Colonic mucosa (tissue), 4 donors: ENCODE measurements at regions not wholly inside any gene's neighbourhood (a gene's known extent, or its start where the extent isn't known, plus 50 kb on each side); places are given as distances from the start of the nearest gene placed in this dataset.

Source experiments
- DNase-seq: peaks from one replicate; pipeline ENCODE4 v3.0.0-alpha.2; 2020
- H3K27ac ChIP-seq: fragments of 200-600 bp; one replicate; pipeline ENCODE4 v1.8.0; 2021
- H3K27me3 ChIP-seq: fragments of 200-600 bp; one replicate; pipeline ENCODE4 v1.8.0; 2021
- H3K36me3 ChIP-seq: fragments of 200-600 bp; one replicate; pipeline ENCODE4 v1.8.0; 2021
- H3K4me1 ChIP-seq: fragments of 200-600 bp; one replicate; pipeline ENCODE4 v1.8.0; 2021; ENCODE audit warnings: mild to moderate bottlenecking
- H3K4me3 ChIP-seq: fragments of 200-600 bp; one replicate; pipeline ENCODE4 v1.8.0; 2021
- H3K9ac ChIP-seq, 2 donors: one replicate each; pipeline ENCODE4 v1.7.0; 2013; ENCODE audit warnings: control low read depth in 2 of 2, low read depth in 2 of 2, low read length in 2 of 2
- H3K9me3 ChIP-seq: fragments of 200-600 bp; one replicate; pipeline ENCODE4 v1.8.0; 2021
- CTCF ChIP-seq: fragments of 200-600 bp; IDR thresholded peaks from one replicate; pipeline ENCODE4 v1.8.0; 2022; ENCODE audit warnings: antibody characterized with exemption, mild to moderate bottlenecking
- intact Hi-C: fragments of 100-400 bp; cut with DNase I; formaldehyde crosslinking; loops from one replicate; pipeline ENCODE4 v1.14.1; 2022
- donor health status: healthy.
- donor health status: DM: no; HTN: no; CAD: no.
- donor health status: DM: no; HTN: no; CAD: no.

- H3K4me3 ChIP-seq: no peak overlapping the region
- no peaks in the 10 kb centered on the region for H3K36me3 ChIP-seq
- H3K4me1 ChIP-seq: no peaks in the 10 kb centered on the region
- no peaks in the 10 kb centered on the region for H3K9me3 ChIP-seq
- H3K27ac ChIP-seq: no peak overlapping the region
- intact Hi-C loops: no loop called here
- no peak overlapping the region for H3K9ac ChIP-seq
- DNase-seq: no peak
- no peaks in the 10 kb centered on the region for H3K27me3 ChIP-seq
- no peak for TF ChIP-seq CTCF
Measured at GRCh38 chr20:52420805-52421204, 229.2 kb upstream of the ZFP64 start.

GRCh38 chr20:52419205-52419604, 227.6 kb upstream of the ZFP64 start:
- H3K4me1 ChIP-seq: no peaks in the 10 kb centered on the region
- intact Hi-C loops: no loop called here

GRCh38 chr20:52416953-52417352, 225.4 kb upstream of the ZFP64 start:
- Histone ChIP-seq H3K27ac (no peak overlapping the region), H3K4me1 (no peaks in the 10 kb centered on the region), H3K9ac (no peak overlapping the region), H3K9me3 (no peaks in the 10 kb centered on the region), H3K27me3 (no peaks in the 10 kb centered on the region), H3K4me3 (no peak overlapping the region), H3K36me3 (no peaks in the 10 kb centered on the region)
- DNase-seq: no peak
- TF ChIP-seq CTCF: no peak
- intact Hi-C loops: no loop called here

More at GRCh38 chr20:52419205-52419604, 227.6 kb upstream of the ZFP64 start:
- H3K4me3 ChIP-seq: no peak overlapping the region
- H3K9me3 ChIP-seq: no peaks in the 10 kb centered on the region
- DNase-seq: no peak
- no peak overlapping the region for H3K9ac ChIP-seq
- no peaks in the 10 kb centered on the region for H3K36me3 ChIP-seq
- TF ChIP-seq CTCF: no peak
- no peaks in the 10 kb centered on the region for H3K27me3 ChIP-seq
- no peak overlapping the region for H3K27ac ChIP-seq

- H3K4me1 ChIP-seq: no peaks in the 10 kb centered on the region
- no peak overlapping the region for H3K9ac ChIP-seq
- DNase-seq: no peak
- intact Hi-C loops: no loop called here
- H3K9me3 ChIP-seq: no peaks in the 10 kb centered on the region
- no peak overlapping the region for H3K27ac ChIP-seq
- H3K4me3 ChIP-seq: no peak overlapping the region
- no peaks in the 10 kb centered on the region for H3K36me3 ChIP-seq
- H3K27me3 ChIP-seq: no peaks in the 10 kb centered on the region
- no peak for TF ChIP-seq CTCF
Measured at GRCh38 chr20:52411611-52412010, 220.0 kb upstream of the ZFP64 start.

- DNase-seq: no peak
- no peak for TF ChIP-seq CTCF
- Histone ChIP-seq H3K9ac (no peak overlapping the region), H3K9me3 (no peaks in the 10 kb centered on the region), H3K36me3 (no peaks in the 10 kb centered on the region), H3K27me3 (no peaks in the 10 kb centered on the region), H3K27ac (no peak overlapping the region), H3K4me3 (no peak overlapping the region), H3K4me1 (no peaks in the 10 kb centered on the region)
- intact Hi-C loops: no loop called here
Measured at GRCh38 chr20:52410731-52411234, 219.2 kb upstream of the ZFP64 start.

- no peak for TF ChIP-seq CTCF
- H3K36me3 ChIP-seq: no peaks in the 10 kb centered on the region
- H3K9me3 ChIP-seq: no peaks in the 10 kb centered on the region
- no peak overlapping the region for H3K4me3 ChIP-seq
- H3K9ac ChIP-seq: no peak overlapping the region
- no peaks in the 10 kb centered on the region for H3K4me1 ChIP-seq
- H3K27me3 ChIP-seq: no peaks in the 10 kb centered on the region
- H3K27ac ChIP-seq: no peak overlapping the region
- DNase-seq: no peak
- intact Hi-C loops: no loop called here
Measured at GRCh38 chr20:52410182-52410647, 218.6 kb upstream of the ZFP64 start.
